GM18858 (cell line): ENCODE measurements at regions not wholly inside any gene's neighbourhood (a gene's known extent, or its start where the extent isn't known, plus 50 kb on each side); places are given as distances from the start of the nearest gene placed in this dataset.

Experiments
- ATAC-seq: cut with Tn5 transposase; IDR thresholded peaks from one replicate; pipeline ENCODE4 v1.9.1; 2021; ENCODE audit not compliant: unreplicated experiment

GRCh38 chr12:89946518-89947135, 238.0 kb upstream of the ATP2B1 start:
- ATAC-seq, result no peak

- no peak for ATAC-seq
Observed at GRCh38 chr12:89945123-89945522, 236.5 kb upstream of the ATP2B1 start.

- ATAC-seq, result no peak
Observed at GRCh38 chr12:89943463-89943862, 234.8 kb upstream of the ATP2B1 start.

GRCh38 chr12:89941436-89941835, 232.8 kb upstream of the ATP2B1 start:
- no peak for ATAC-seq

GRCh38 chr12:89939522-89940215, 231.0 kb upstream of the ATP2B1 start:
- ATAC-seq, result no peak

GRCh38 chr12:89936631-89937030, 228.0 kb upstream of the ATP2B1 start:
- ATAC-seq, result no peak

- ATAC-seq, result peak; percentile 88
Observed at GRCh38 chr12:89935850-89936249, 227.2 kb upstream of the ATP2B1 start.

- no peak for ATAC-seq
Observed at GRCh38 chr12:89933911-89934310, 225.3 kb upstream of the ATP2B1 start.

GRCh38 chr12:89932954-89933353, 224.3 kb upstream of the ATP2B1 start:
- ATAC-seq, result no peak

GRCh38 chr12:89928467-89928866, 219.8 kb upstream of the ATP2B1 start:
- ATAC-seq, result no peak

GRCh38 chr12:89927226-89927698, 218.6 kb upstream of the ATP2B1 start:
- ATAC-seq, result peak; percentile 97

- no peak for ATAC-seq
Observed at GRCh38 chr12:89924191-89924590, 215.6 kb upstream of the ATP2B1 start.

- ATAC-seq, result no peak
Observed at GRCh38 chr12:89923091-89923490, 214.5 kb upstream of the ATP2B1 start.

GRCh38 chr12:89920866-89921265, 212.2 kb upstream of the ATP2B1 start:
- no peak for ATAC-seq

GRCh38 chr12:89919241-89919906, 210.7 kb upstream of the ATP2B1 start:
- no peak for ATAC-seq

- no peak for ATAC-seq
Observed at GRCh38 chr12:89918172-89918846, 209.7 kb upstream of the ATP2B1 start.

- no peak for ATAC-seq
Observed at GRCh38 chr12:89909753-89910152, 201.1 kb upstream of the ATP2B1 start.

- ATAC-seq, result no peak
Observed at GRCh38 chr12:89907659-89908058, 199.0 kb upstream of the ATP2B1 start.

- no peak for ATAC-seq
Observed at GRCh38 chr12:89906824-89907223, 198.2 kb upstream of the ATP2B1 start.

GRCh38 chr12:89906178-89906577, 197.5 kb upstream of the ATP2B1 start:
- no peak for ATAC-seq

- ATAC-seq, result no peak
Observed at GRCh38 chr12:89901906-89902642, 193.4 kb upstream of the ATP2B1 start.
